OCI-LY1 (cell line): ENCODE measurements at regions not wholly inside any gene's neighbourhood (a gene's known extent, or its start where the extent isn't known, plus 50 kb on each side); places are given as distances from the start of the nearest gene placed in this dataset.

ENCODE experiments used
- H2AFZ ChIP-seq: fragments of 200-600 bp; sonication (generic), shearing (Covaris generic); 2 replicates; pipeline ENCODE4 v1.6.0; 2014; ENCODE audit warnings: antibody characterized with exemption, mild to moderate bottlenecking, low read length
- H3F3A ChIP-seq: fragments of 200-600 bp; sonication (generic), shearing (Covaris generic); 2 replicates; pipeline ENCODE4 v1.6.0; 2014; ENCODE audit warnings: mild to moderate bottlenecking, antibody characterized with exemption, low read length, moderate library complexity; ENCODE audit not compliant: insufficient read depth
- H3K27ac ChIP-seq: fragments of 200-600 bp; sonication (generic); 2 replicates; pipeline ENCODE4 v1.5.1; 2014; ENCODE audit warnings: low read length, mixed run types, mild to moderate bottlenecking, low read depth; ENCODE audit not compliant: poor library complexity, severe bottlenecking
- H3K27me3 ChIP-seq: fragments of 200-600 bp; sonication (generic); 2 replicates; pipeline ENCODE4 v1.6.0; 2014; ENCODE audit warnings: antibody characterized with exemption, mild to moderate bottlenecking, low read length, moderate library complexity; ENCODE audit not compliant: insufficient read depth
- H3K36me3 ChIP-seq: fragments of 200-600 bp; sonication (generic); 2 replicates; pipeline ENCODE4 v1.6.1; 2014; ENCODE audit warnings: mild to moderate bottlenecking, antibody characterized with exemption, low read length, moderate library complexity, mixed read lengths; ENCODE audit not compliant: insufficient read depth
- H3K4me1 ChIP-seq: fragments of 200-600 bp; sonication (generic); 2 replicates; pipeline ENCODE4 v1.5.1; 2014; ENCODE audit warnings: mild to moderate bottlenecking, low read length, moderate library complexity; ENCODE audit not compliant: insufficient read depth, severe bottlenecking
- H3K4me2 ChIP-seq: fragments of 200-600 bp; sonication (generic), shearing (Covaris generic); 2 replicates; pipeline ENCODE4 v1.6.1; 2014; ENCODE audit warnings: low read length
- H3K4me3 ChIP-seq: fragments of 200-600 bp; sonication (generic); 2 replicates; pipeline ENCODE4 v1.5.1; 2014; ENCODE audit warnings: low read length, low read depth, mild to moderate bottlenecking, mixed read lengths; ENCODE audit not compliant: poor library complexity, severe bottlenecking
- H3K79me2 ChIP-seq: fragments of 200-600 bp; shearing (Covaris generic); 2 replicates; pipeline ENCODE4 v1.6.1; 2016; ENCODE audit warnings: mixed run types, low read length, mixed read lengths; ENCODE audit not compliant: insufficient read depth
- H3K9ac ChIP-seq: fragments of 200-600 bp; sonication (generic), shearing (Covaris generic); 2 replicates; pipeline ENCODE4 v1.6.1; 2014; ENCODE audit warnings: mild to moderate bottlenecking, low read length, mixed read lengths
- H3K9me2 ChIP-seq: fragments of 200-600 bp; sonication (generic), shearing (Covaris generic); 2 replicates; pipeline ENCODE4 v1.6.1; 2014; ENCODE audit warnings: low read depth, mild to moderate bottlenecking, low read length, mixed read lengths
- H3K9me3 ChIP-seq: fragments of 200-600 bp; shearing (Covaris generic); 2 replicates; pipeline ENCODE4 v1.6.1; 2014; ENCODE audit warnings: low read length, mixed read lengths
- H4K20me1 ChIP-seq: fragments of 200-600 bp; sonication (generic), shearing (Covaris generic); 2 replicates; pipeline ENCODE4 v1.6.0; 2016; ENCODE audit warnings: mild to moderate bottlenecking, low read length; ENCODE audit not compliant: insufficient read depth
- CTCF ChIP-seq: fragments of 200-600 bp; sonication (generic), shearing (Covaris generic); IDR thresholded peaks from 2 replicates; pipeline ENCODE4 v1.5.1; 2017; ENCODE audit warnings: mild to moderate bottlenecking, antibody characterized with exemption, low read length, moderate library complexity, mixed read lengths
- EZH2 ChIP-seq: fragments of 200-600 bp; sonication (generic), shearing (Covaris generic); IDR thresholded peaks from 2 replicates; pipeline ENCODE4 v1.8.0; 2017; ENCODE audit warnings: borderline replicate concordance, mixed run types, mild to moderate bottlenecking, antibody characterized with exemption, low read length, moderate library complexity, mixed read lengths

GRCh38 chr9:81532251-81532650, 157.1 kb downstream of the TLE1 start:
- Histone ChIP-seq H2AFZ (no peak overlapping the region), H3K4me3 (no peak overlapping the region), H3F3A (no peaks in the 10 kb centered on the region), H3K4me1 (peaks cover 23% of the 10 kb centered on the region), H3K79me2 (no peaks in the 10 kb centered on the region), H3K36me3 (no peaks in the 10 kb centered on the region), H3K9ac (no peak overlapping the region), H3K27ac (no peak overlapping the region), H3K9me2 (no peaks in the 10 kb centered on the region), H3K9me3 (no peaks in the 10 kb centered on the region), H3K27me3 (no peaks in the 10 kb centered on the region), H4K20me1 (no peaks in the 10 kb centered on the region), H3K4me2 (no peak overlapping the region)
- no peak for TF ChIP-seq CTCF
- TF ChIP-seq EZH2, result no peak

DNA sequence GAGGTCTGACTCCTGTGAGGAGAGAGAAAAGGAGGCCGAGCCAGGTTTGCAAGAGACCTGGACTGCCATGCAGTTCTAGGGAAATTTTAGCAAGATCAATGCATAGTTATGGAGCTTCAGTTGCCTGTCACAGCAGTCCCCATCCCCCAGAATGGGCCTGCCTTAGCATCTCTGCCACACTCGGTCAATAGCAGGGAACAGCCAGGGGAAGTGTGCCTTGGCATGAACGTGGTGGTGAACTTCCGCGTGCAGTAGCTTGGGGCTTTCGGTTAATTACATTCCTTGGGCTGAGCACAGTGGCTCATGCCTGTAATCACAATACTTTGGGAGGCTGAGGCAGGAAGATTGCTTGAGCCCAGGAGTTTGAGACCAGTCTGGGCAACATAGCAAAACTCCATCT, 157.8 kb downstream of the TLE1 start:
- Histone ChIP-seq H3K9me2 (no peaks in the 10 kb centered on the region), H3K4me2 (no peak overlapping the region), H4K20me1 (no peaks in the 10 kb centered on the region), H3F3A (no peaks in the 10 kb centered on the region), H3K27me3 (no peaks in the 10 kb centered on the region), H3K4me3 (no peak overlapping the region), H3K9me3 (no peaks in the 10 kb centered on the region), H3K9ac (no peak overlapping the region), H2AFZ (no peak overlapping the region), H3K4me1 (peaks cover 23% of the 10 kb centered on the region), H3K27ac (peak overlapping the region; percentile 77), H3K36me3 (no peaks in the 10 kb centered on the region), H3K79me2 (no peaks in the 10 kb centered on the region)
- TF ChIP-seq EZH2, result no peak

- Histone ChIP-seq H2AFZ (no peak overlapping the region), H3K9me2 (no peaks in the 10 kb centered on the region), H3K27ac (peak overlapping the region; percentile 77), H3K9ac (no peak overlapping the region), H3K79me2 (no peaks in the 10 kb centered on the region), H3K4me1 (peaks cover 23% of the 10 kb centered on the region), H3F3A (no peaks in the 10 kb centered on the region), H3K4me2 (peak overlapping the region; percentile 1; the same call in 1 of the 2 replicates), H4K20me1 (no peaks in the 10 kb centered on the region), H3K4me3 (no peak overlapping the region), H3K36me3 (no peaks in the 10 kb centered on the region), H3K27me3 (no peaks in the 10 kb centered on the region), H3K9me3 (no peaks in the 10 kb centered on the region)
- TF ChIP-seq EZH2 (no peak), CTCF (no peak)
Measured at GRCh38 chr9:81530846-81531245, 158.5 kb downstream of the TLE1 start.

- H3K27ac ChIP-seq, result peak overlapping the region; percentile 77
- H3F3A ChIP-seq, result no peaks in the 10 kb centered on the region
- H3K4me2 ChIP-seq, result peak overlapping the region; percentile 1; the same call in 1 of the 2 replicates
Measured at GRCh38 chr9:81530310-81530810, 159.0 kb downstream of the TLE1 start.

More at GRCh38 chr9:81530310-81530810, 159.0 kb downstream of the TLE1 start:
- Histone ChIP-seq H3K4me3 (no peak overlapping the region), H3K79me2 (no peaks in the 10 kb centered on the region), H3K9me3 (no peaks in the 10 kb centered on the region), H2AFZ (no peak overlapping the region), H3K9ac (no peak overlapping the region), H3K9me2 (no peaks in the 10 kb centered on the region), H3K4me1 (peaks cover 23% of the 10 kb centered on the region), H4K20me1 (no peaks in the 10 kb centered on the region), H3K36me3 (no peaks in the 10 kb centered on the region), H3K27me3 (no peaks in the 10 kb centered on the region)
- TF ChIP-seq EZH2 (no peak), CTCF (no peak)
